ENCODE measurements at regions not wholly inside any gene's neighbourhood (a gene's known extent, or its start where the extent isn't known, plus 50 kb on each side); places are given as distances from the start of the nearest gene placed in this dataset.
"Not testable (repeated sequence)": the region's sequence is repeated elsewhere in the genome, so short reads cannot be mapped to it uniquely, and the experiment has no call there.

DNA sequence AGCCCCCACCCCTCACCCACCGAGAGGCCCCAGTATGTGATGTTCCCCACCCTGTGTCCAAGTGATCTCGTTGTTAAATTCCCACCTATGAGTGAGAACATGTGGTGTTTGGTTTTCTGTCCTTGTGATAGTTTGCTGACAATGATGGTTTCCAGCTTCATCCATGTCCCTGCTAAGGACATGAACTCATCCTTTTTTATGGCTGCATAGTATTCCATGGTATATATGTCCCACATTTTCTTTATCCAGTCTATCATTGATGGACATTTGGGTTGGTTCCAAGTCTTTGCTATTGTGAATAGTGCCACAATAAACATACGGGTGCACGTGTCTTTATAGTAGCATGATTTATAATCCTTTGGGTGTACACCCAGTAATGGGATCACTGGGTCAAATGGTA lies 79.2 kb downstream of the PXDC1 start:
- H3K4me3 Mint-ChIP-seq; POLR2A ChIA-PET; ATAC-seq; intact Hi-C loops (cut with micrococcal nuclease); H3K27ac Mint-ChIP-seq; CTCF ChIA-PET; H3K36me3 Mint-ChIP-seq (ENCODE audit: low read depth); DNase-seq; H3K4me1 Mint-ChIP-seq (ENCODE audit: low read depth); H3K27me3 Mint-ChIP-seq: not testable (repeated sequence)
- H3K9me3 Mint-ChIP-seq: peaks cover 12% of the 10 kb centered on the region

DNA sequence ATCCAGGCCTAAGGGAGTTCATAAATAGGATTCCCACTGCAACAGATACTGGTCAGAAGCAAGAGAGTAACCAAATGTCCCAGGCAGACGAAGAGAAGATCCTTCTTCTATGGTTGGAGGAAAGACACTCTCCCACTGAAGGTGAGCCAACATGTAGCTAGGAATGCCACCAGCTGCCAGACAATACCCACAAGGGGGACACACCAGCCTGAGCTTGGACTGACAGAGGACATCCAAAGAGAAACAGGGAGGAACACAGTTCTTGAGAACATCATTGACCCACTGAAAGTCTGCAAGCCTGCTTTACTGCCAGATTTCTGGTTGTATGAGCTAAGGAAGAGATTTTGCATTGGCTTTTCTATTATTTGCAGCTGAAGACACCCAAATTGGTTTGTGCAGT lies 80.1 kb downstream of the PXDC1 start:
- CTCF ChIA-PET: no interaction called here
- TF ChIP-seq, protein P1, sequence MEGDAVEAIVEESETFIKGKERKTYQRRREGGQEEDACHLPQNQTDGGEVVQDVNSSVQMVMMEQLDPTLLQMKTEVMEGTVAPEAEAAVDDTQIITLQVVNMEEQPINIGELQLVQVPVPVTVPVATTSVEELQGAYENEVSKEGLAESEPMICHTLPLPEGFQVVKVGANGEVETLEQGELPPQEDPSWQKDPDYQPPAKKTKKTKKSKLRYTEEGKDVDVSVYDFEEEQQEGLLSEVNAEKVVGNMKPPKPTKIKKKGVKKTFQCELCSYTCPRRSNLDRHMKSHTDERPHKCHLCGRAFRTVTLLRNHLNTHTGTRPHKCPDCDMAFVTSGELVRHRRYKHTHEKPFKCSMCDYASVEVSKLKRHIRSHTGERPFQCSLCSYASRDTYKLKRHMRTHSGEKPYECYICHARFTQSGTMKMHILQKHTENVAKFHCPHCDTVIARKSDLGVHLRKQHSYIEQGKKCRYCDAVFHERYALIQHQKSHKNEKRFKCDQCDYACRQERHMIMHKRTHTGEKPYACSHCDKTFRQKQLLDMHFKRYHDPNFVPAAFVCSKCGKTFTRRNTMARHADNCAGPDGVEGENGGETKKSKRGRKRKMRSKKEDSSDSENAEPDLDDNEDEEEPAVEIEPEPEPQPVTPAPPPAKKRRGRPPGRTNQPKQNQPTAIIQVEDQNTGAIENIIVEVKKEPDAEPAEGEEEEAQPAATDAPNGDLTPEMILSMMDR (IDR thresholded peaks at IDR 0.05): no peak
- Mint-ChIP-seq H3K4me3 (no peak overlapping the region), H3K9me3 (peaks cover 14% of the 10 kb centered on the region), H3K36me3 (ENCODE audit: low read depth) (no peaks in the 10 kb centered on the region), H3K27me3 (peaks cover 3% of the 10 kb centered on the region), H3K27ac (no peak overlapping the region), H3K4me1 (ENCODE audit: low read depth) (no peaks in the 10 kb centered on the region)
- ATAC-seq (no peak), DNase-seq (no peak)
- POLR2A ChIA-PET: no interaction called here
- intact Hi-C loops (cut with micrococcal nuclease): no loop called here

DNA sequence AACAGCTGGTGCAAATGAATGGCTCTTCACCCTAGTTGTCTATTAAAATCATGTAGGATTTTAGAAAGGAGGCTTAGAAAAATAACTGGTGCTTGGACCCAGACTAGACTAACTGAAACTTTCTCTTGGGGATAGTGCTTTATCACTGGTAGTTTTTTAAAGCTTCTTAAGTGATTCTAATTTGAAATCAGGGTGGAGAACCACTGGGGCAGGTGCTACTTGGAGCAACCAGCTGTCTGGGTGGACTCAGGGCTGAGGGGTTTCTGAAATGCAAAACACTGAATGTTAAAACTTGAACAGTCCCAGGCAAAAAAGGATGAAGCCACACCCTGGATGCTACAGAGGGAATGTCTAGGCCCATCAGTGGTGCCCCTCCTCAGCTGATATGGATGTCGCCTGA lies 81.2 kb downstream of the PXDC1 start:
- Mint-ChIP-seq H3K27me3 (peaks cover 3% of the 10 kb centered on the region), H3K4me3 (no peak overlapping the region), H3K27ac (no peak overlapping the region), H3K36me3 (ENCODE audit: low read depth) (no peaks in the 10 kb centered on the region), H3K9me3 (peaks cover 12% of the 10 kb centered on the region), H3K4me1 (ENCODE audit: low read depth) (no peaks in the 10 kb centered on the region)
- intact Hi-C loops (cut with micrococcal nuclease): no loop called here
- TF ChIP-seq, protein P1 (IDR thresholded peaks at IDR 0.05): no peak
- ChIA-PET POLR2A (no interaction called here), CTCF (no interaction called here)
- no peak for ATAC-seq
- DNase-seq: no peak

DNA sequence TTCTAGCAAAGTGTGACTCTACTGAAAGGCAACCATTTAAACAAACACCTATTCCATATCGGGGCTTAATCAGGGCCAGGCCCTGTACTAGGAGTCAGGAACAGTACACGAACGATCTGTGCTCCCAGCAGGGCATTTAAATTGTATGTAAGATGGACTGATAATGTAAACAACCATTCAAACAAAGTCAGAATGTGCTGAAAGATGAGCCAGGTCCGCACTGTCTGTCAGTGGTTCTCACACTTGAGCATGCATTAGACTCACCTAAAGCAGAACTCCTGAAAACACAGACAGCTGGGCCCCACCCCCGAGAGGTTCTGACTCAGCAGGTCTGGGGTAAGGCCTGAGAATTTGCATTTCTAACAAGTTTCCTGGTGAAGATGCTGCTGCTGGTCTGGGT lies 81.6 kb downstream of the PXDC1 start:
- no peak overlapping the region for H3K27ac Mint-ChIP-seq
- H3K9me3 Mint-ChIP-seq: peaks cover 10% of the 10 kb centered on the region
- intact Hi-C loops (cut with micrococcal nuclease): no loop called here
- no peak overlapping the region for H3K4me3 Mint-ChIP-seq
- ChIA-PET CTCF (no interaction called here), POLR2A (interaction anchor here (0.6 kb wide), 1 partner anchor 216 kb away, joined by 3 read pairs; no protein-coding TSS in a partner anchor)
- no peak for DNase-seq
- no peaks in the 10 kb centered on the region for H3K36me3 Mint-ChIP-seq (ENCODE audit: low read depth)
- H3K27me3 Mint-ChIP-seq: no peaks in the 10 kb centered on the region
- TF ChIP-seq, protein P1 (IDR thresholded peaks at IDR 0.05): no peak
- H3K4me1 Mint-ChIP-seq (ENCODE audit: low read depth): no peaks in the 10 kb centered on the region
- no peak for ATAC-seq

DNA sequence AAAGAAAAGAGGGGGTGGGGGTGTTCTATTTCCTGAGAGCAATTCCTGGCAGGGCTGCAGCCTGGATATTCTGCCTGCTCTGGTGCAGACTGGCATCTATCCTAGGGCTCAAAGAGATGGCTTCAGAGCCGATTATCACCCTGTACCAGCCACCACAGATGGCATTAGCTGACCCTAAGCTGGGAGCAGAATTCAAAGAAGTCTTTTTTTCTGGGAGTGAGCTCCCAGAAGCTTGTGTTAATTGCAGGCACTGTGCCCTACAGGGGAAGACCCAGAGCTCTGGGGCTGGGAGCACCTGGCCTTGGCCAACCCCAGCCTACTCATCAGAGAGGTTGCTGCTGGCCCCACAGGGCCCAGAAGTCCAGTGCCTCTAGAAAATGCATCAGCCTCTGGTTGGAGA lies 85.9 kb downstream of the PXDC1 start:
- no peak overlapping the region for H3K4me3 Mint-ChIP-seq
- H3K27me3 Mint-ChIP-seq: no peaks in the 10 kb centered on the region
- no peaks in the 10 kb centered on the region for H3K36me3 Mint-ChIP-seq (ENCODE audit: low read depth)
- H3K27ac Mint-ChIP-seq: no peak overlapping the region
- H3K9me3 Mint-ChIP-seq: peaks cover 7% of the 10 kb centered on the region
- intact Hi-C loops (cut with micrococcal nuclease): no loop called here
- TF ChIP-seq, protein P1 (IDR thresholded peaks at IDR 0.05): no peak
- ATAC-seq (no peak), DNase-seq (no peak)
- ChIA-PET CTCF (interaction anchor here (1.4 kb wide), 1 partner anchor 313 kb away, joined by 3 read pairs; no protein-coding TSS in a partner anchor), POLR2A (no interaction called here)
- no peaks in the 10 kb centered on the region for H3K4me1 Mint-ChIP-seq (ENCODE audit: low read depth)

DNA sequence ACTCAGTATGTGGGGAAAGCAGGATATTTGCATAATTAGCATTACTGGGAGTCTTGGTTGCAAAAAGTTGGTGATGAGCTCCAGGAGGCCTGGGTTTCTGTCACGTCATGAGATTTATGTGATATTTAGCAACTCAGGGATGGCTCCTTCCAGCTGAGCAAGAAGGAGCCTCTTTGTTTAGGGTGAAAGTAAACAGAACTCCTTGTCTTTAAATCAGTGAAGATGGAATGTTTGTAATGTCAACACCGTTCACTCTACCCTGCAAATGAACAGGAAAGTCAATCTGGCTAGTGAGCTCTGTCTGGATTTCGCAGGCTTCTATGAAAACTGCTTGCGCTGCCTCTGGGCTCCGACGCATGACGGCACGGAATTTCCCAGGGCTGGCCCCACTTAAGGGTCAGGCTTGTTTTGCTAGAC lies 86.9 kb downstream of the PXDC1 start:
- no peaks in the 10 kb centered on the region for H3K36me3 Mint-ChIP-seq (ENCODE audit: low read depth)
- intact Hi-C loops (cut with micrococcal nuclease): no loop called here
- no peaks in the 10 kb centered on the region for H3K27me3 Mint-ChIP-seq
- H3K27ac Mint-ChIP-seq: no peak overlapping the region
- no peak for DNase-seq
- no peak for ATAC-seq
- POLR2A ChIA-PET: no interaction called here
- H3K4me1 Mint-ChIP-seq (ENCODE audit: low read depth): no peaks in the 10 kb centered on the region
- H3K4me3 Mint-ChIP-seq: no peak overlapping the region
- CTCF ChIA-PET: no interaction called here
- TF ChIP-seq, protein P1 (IDR thresholded peaks at IDR 0.05): no peak
- H3K9me3 Mint-ChIP-seq: peaks cover 7% of the 10 kb centered on the region

Data from activated CD8-positive, alpha-beta T cell treated with anti-CD3 and anti-CD28 coated beads for 36 hours (primary cell).